IMR-90 (cell line): ENCODE measurements at regions not wholly inside any gene's neighbourhood (a gene's known extent, or its start where the extent isn't known, plus 50 kb on each side); places are given as distances from the start of the nearest gene placed in this dataset.

ENCODE experiments used
- BHLHE40 ChIP-seq: fragments of 150-350 bp; IDR thresholded peaks from 2 replicates; pipeline ENCODE4 v1.6.1; 2016; ENCODE audit warnings: mild to moderate bottlenecking, low read depth, low read length
- CEBPB ChIP-seq: IDR thresholded peaks from 2 replicates; pipeline ENCODE4 v1.6.1; 2012; ENCODE audit warnings: low read depth, low read length, improper control_type of control experiment
- MAFK ChIP-seq: IDR thresholded peaks from 2 replicates; pipeline ENCODE4 v1.6.1; 2012; ENCODE audit warnings: low read depth, low read length, improper control_type of control experiment
- NFE2L2 ChIP-seq: fragments of 150-350 bp; IDR thresholded peaks from 2 replicates; pipeline ENCODE4 v1.6.1; 2016; ENCODE audit warnings: low read depth, mild to moderate bottlenecking, low read length
- POLR2A ChIP-seq: IDR thresholded peaks from 2 replicates; pipeline ENCODE4 v1.6.1; 2012; ENCODE audit warnings: mild to moderate bottlenecking, low read depth, low read length
- RAD21 ChIP-seq: IDR thresholded peaks from 2 replicates; pipeline ENCODE4 v1.6.1; 2012; ENCODE audit warnings: low read length, improper control_type of control experiment
- SMC3 ChIP-seq: fragments of 150-350 bp; IDR thresholded peaks from 2 replicates; pipeline ENCODE4 v1.6.1; 2016; ENCODE audit warnings: low read depth, mild to moderate bottlenecking, antibody characterized with exemption, low read length, moderate library complexity
- TF ChIP-seq, protein P1 (sequence below): conservative IDR thresholded peaks from 2 replicates; pipeline ENCODE4 v1.5.1; 2012; ENCODE audit warnings: mild to moderate bottlenecking, low read depth, low read length, improper control_type of control experiment
- TF ChIP-seq, protein P2 (sequence below): fragments of 150-350 bp; IDR thresholded peaks from 2 replicates; pipeline ENCODE4 v1.6.1; 2017; ENCODE audit warnings: mild to moderate bottlenecking, antibody characterized with exemption, low read length, low read depth
- TF ChIP-seq, protein P3 (sequence below): fragments of 150-350 bp; IDR thresholded peaks from 2 replicates; pipeline ENCODE4 v1.6.1; 2016; ENCODE audit warnings: low read depth, mild to moderate bottlenecking, low read length, moderate library complexity, borderline replicate concordance

DNA sequence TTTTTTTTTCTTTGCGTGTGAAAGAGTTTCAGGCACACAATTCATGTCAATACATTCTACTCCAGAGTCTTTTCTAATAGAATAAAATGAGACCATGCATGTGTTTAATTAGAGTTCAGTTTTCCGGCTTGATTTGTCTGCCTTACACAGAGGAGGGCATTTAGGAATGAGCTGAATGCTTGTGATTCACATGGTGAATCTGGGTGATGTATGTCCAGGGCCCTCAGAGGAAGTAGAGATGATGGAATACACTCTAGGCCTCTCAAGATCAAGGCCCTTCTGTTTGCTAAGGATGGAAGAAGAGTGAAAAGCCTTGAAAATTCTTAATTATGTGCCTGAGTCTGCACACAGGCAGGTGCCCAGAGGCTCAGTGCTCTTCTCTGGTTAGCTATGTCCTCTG, 71.0 kb upstream of the CYRIA start:
- TF ChIP-seq POLR2A (no peak), BHLHE40 (no peak), RAD21 (no peak), SMC3 (no peak), NFE2L2 (no peak), MAFK (no peak), CEBPB (no peak)
- TF ChIP-seq, protein P1, sequence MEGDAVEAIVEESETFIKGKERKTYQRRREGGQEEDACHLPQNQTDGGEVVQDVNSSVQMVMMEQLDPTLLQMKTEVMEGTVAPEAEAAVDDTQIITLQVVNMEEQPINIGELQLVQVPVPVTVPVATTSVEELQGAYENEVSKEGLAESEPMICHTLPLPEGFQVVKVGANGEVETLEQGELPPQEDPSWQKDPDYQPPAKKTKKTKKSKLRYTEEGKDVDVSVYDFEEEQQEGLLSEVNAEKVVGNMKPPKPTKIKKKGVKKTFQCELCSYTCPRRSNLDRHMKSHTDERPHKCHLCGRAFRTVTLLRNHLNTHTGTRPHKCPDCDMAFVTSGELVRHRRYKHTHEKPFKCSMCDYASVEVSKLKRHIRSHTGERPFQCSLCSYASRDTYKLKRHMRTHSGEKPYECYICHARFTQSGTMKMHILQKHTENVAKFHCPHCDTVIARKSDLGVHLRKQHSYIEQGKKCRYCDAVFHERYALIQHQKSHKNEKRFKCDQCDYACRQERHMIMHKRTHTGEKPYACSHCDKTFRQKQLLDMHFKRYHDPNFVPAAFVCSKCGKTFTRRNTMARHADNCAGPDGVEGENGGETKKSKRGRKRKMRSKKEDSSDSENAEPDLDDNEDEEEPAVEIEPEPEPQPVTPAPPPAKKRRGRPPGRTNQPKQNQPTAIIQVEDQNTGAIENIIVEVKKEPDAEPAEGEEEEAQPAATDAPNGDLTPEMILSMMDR: no peak
- TF ChIP-seq, protein P2, sequence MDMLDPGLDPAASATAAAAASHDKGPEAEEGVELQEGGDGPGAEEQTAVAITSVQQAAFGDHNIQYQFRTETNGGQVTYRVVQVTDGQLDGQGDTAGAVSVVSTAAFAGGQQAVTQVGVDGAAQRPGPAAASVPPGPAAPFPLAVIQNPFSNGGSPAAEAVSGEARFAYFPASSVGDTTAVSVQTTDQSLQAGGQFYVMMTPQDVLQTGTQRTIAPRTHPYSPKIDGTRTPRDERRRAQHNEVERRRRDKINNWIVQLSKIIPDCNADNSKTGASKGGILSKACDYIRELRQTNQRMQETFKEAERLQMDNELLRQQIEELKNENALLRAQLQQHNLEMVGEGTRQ: no peak
- TF ChIP-seq, protein P3, sequence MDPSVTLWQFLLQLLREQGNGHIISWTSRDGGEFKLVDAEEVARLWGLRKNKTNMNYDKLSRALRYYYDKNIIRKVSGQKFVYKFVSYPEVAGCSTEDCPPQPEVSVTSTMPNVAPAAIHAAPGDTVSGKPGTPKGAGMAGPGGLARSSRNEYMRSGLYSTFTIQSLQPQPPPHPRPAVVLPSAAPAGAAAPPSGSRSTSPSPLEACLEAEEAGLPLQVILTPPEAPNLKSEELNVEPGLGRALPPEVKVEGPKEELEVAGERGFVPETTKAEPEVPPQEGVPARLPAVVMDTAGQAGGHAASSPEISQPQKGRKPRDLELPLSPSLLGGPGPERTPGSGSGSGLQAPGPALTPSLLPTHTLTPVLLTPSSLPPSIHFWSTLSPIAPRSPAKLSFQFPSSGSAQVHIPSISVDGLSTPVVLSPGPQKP: no peak
